ENCODE measurements at regions not wholly inside any gene's neighbourhood (a gene's known extent, or its start where the extent isn't known, plus 50 kb on each side); places are given as distances from the start of the nearest gene placed in this dataset.

- TF ChIP-seq ZNF318 (CRISPR knock-in tag; IDR thresholded peaks at IDR 0.05) (no peak), RFXAP (CRISPR knock-in tag; IDR thresholded peaks at IDR 0.05; ENCODE audit: borderline replicate concordance) (0 out of 2 replicates have a peak, but pooled peaks have one; percentile 31), ESRRA (CRISPR knock-in tag; IDR thresholded peaks at IDR 0.05; ENCODE audit: low read depth) (peak; percentile 58; the same call in 1 of the 2 replicates), JUND (CRISPR knock-in tag; IDR thresholded peaks at IDR 0.05) (no peak), ZNF687 (CRISPR knock-in tag; IDR thresholded peaks at IDR 0.05) (peak; percentile 43; the same call in 1 of the 2 replicates), ZGPAT (CRISPR knock-in tag; IDR thresholded peaks at IDR 0.05) (0 out of 2 replicates have a peak, but pooled peaks have one; percentile 20), ZNF431 (CRISPR knock-in tag; IDR thresholded peaks at IDR 0.05; ENCODE audit: borderline replicate concordance, low read depth) (0 out of 2 replicates have a peak, but pooled peaks have one; percentile 23), NR1H2 (CRISPR knock-in tag; IDR thresholded peaks at IDR 0.05; ENCODE audit: borderline replicate concordance, low read depth) (no peak), ZNF331 (CRISPR knock-in tag; IDR thresholded peaks at IDR 0.05) (peak; percentile 44; the same call in 1 of the 2 replicates)
These were observed 61.0 kb upstream of the ATP1A1 start (continued) for GRCh38 chr1:116311756-116312680.
